Vagina (tissue), 2 donors: ENCODE measurements at regions not wholly inside any gene's neighbourhood (a gene's known extent, or its start where the extent isn't known, plus 50 kb on each side); places are given as distances from the start of the nearest gene placed in this dataset.
A peak's percentile ranks its signal among the peaks of the same experiment; 100 is the strongest.
"Not testable (repeated sequence)": the region's sequence is repeated elsewhere in the genome, so short reads cannot be mapped to it uniquely, and the experiment has no call there.

Source experiments
- DNase-seq, 2 donors: peaks; one replicate each; pipeline ENCODE4 v3.0.0-alpha.2; 2017; ENCODE audit errors: extremely low spot score in 2 of 2
- H3K27ac ChIP-seq: fragments of 200-600 bp; sonication (generic); one replicate; pipeline ENCODE4 v1.5.1; 2019
- H3K27me3 ChIP-seq: fragments of 200-600 bp; sonication (generic); one replicate; pipeline ENCODE4 v1.5.1; 2019
- H3K36me3 ChIP-seq, 2 donors: fragments of 200-600 bp; sonication (generic); one replicate each; pipeline ENCODE4 v1.5.1; 2017 to 2019
- H3K4me1 ChIP-seq: fragments of 200-600 bp; sonication (generic); one replicate; pipeline ENCODE4 v1.5.1; 2019
- H3K4me3 ChIP-seq, 2 donors: fragments of 200-600 bp; sonication (generic); 1 replicate in 1 of 2; 2 replicates in 1 of 2; pipeline ENCODE4 v1.5.1; 2016 to 2019
- H3K9me3 ChIP-seq: fragments of 200-600 bp; sonication (generic); one replicate; pipeline ENCODE4 v1.5.1; 2019
- POLR2A ChIP-seq, 2 donors: fragments of 450-650 bp; IDR thresholded peaks; one replicate each; pipeline ENCODE4 v1.6.1; 2017; ENCODE audit warnings: antibody characterized with exemption in 2 of 2, mild to moderate bottlenecking in 2 of 2, moderate library complexity in 2 of 2
- POLR2AphosphoS5 ChIP-seq, 2 donors: sonication (generic); formaldehyde crosslinking; IDR thresholded peaks; one replicate each; pipeline ENCODE4 v1.9.0; 2017; ENCODE audit warnings: antibody characterized with exemption in 2 of 2, mild to moderate bottlenecking in 2 of 2, low read depth in 1 of 2; ENCODE audit not compliant: insufficient read depth in 1 of 2
- intact Hi-C: fragments of 100-400 bp; cut with DNase I; formaldehyde crosslinking; loops from one replicate; pipeline ENCODE4 v1.15.1; 2023
- TF ChIP-seq, protein P1 (sequence below), 3 experiments: fragments of 450-650 bp in 2 of 3; fragments of 200-600 bp in 1 of 3; sonication (generic) in 1 of 3; IDR thresholded peaks; one replicate each; pipeline ENCODE4 v1.5.1; 2017 to 2019; ENCODE audit warnings: antibody characterized with exemption in 3 of 3, mild to moderate bottlenecking in 2 of 3, moderate library complexity in 2 of 3

GRCh38 chr12:89225401-89225800, 126.9 kb downstream of the DUSP6 start:
- peaks cover 21% of the 10 kb centered on the region for H3K4me1 ChIP-seq
- no peaks in the 10 kb centered on the region for H3K27me3 ChIP-seq
- TF ChIP-seq POLR2AphosphoS5 (IDR thresholded peaks at IDR 0.05; ENCODE audit: insufficient read depth in 1 of 2, low read depth in 1 of 2) (no peak), POLR2A (IDR thresholded peaks at IDR 0.05) (no peak)
- TF ChIP-seq, protein P1, sequence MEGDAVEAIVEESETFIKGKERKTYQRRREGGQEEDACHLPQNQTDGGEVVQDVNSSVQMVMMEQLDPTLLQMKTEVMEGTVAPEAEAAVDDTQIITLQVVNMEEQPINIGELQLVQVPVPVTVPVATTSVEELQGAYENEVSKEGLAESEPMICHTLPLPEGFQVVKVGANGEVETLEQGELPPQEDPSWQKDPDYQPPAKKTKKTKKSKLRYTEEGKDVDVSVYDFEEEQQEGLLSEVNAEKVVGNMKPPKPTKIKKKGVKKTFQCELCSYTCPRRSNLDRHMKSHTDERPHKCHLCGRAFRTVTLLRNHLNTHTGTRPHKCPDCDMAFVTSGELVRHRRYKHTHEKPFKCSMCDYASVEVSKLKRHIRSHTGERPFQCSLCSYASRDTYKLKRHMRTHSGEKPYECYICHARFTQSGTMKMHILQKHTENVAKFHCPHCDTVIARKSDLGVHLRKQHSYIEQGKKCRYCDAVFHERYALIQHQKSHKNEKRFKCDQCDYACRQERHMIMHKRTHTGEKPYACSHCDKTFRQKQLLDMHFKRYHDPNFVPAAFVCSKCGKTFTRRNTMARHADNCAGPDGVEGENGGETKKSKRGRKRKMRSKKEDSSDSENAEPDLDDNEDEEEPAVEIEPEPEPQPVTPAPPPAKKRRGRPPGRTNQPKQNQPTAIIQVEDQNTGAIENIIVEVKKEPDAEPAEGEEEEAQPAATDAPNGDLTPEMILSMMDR (IDR thresholded peaks at IDR 0.05), result no peak
- H3K4me3 ChIP-seq, result no peak overlapping the region
- no peaks in the 10 kb centered on the region for H3K36me3 ChIP-seq
- DNase-seq, result no peak
- intact Hi-C loops, result no loop called here
- no peak overlapping the region for H3K27ac ChIP-seq
- H3K9me3 ChIP-seq, result no peaks in the 10 kb centered on the region

- peaks cover 21% of the 10 kb centered on the region for H3K4me1 ChIP-seq
- not testable (repeated sequence) for DNase-seq, H3K27me3 ChIP-seq
These were observed 129.7 kb downstream of the DUSP6 start for GRCh38 chr12:89222580-89222979.

DNA sequence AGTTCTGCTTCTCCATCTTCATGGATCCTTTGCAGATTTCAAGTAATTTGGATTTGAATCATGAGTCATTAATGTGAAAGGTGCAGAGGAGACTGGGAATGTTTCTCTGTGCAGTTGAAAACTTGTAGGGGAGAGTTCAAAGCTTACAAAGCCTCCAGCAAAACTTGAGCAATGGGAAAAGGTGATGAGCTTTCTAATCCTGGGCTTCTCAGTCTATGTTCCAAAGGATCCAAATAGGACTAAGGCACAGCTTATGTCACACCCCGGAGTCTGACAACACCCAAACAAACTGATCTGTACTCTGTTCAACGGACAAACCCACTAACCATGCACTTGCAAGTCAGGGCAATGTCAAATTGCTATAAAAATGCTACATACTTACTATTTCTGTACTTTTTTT, 134.8 kb downstream of the DUSP6 start:
- no peak overlapping the region for H3K27ac ChIP-seq

More at GRCh38 chr12:89222580-89222979, 129.7 kb downstream of the DUSP6 start:
- intact Hi-C loops, H3K27ac ChIP-seq, H3K9me3 ChIP-seq, H3K4me3 ChIP-seq, H3K36me3 ChIP-seq: not testable (repeated sequence)

DNA sequence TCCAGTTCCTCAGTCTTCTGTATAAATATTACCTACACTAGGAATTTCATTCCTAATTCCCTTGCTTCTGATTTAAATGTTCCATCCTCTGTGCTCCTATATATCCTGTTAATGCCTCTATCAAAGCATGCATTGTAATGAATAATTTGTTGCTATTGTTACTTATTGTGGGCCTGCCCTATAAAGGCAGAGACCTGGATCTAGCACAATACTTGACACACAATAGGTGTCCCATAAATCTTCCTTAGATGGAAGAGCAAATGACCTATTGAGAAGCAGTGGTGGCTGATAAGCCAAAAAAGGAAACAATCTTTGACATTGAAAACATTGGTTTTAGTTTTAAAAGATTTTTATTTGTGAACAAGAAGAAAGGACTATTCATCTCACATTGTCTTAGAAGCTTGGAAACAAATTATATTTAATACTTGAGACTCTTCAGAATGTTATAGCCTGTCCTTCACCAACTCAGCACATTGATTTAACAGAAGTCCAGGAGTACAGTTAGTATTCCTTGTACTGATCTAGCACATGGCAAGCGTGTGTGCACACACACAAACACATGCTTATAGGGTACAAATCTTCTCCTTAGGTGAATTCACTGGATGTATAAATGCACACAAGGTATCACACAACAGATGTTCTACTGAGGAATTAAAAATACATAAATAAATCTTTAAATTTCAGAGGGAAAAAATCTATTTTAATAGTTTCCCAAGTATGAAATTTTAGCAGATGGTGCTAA, 135.9 kb downstream of the DUSP6 start:
- no peaks in the 10 kb centered on the region for H3K27me3 ChIP-seq
- no peaks in the 10 kb centered on the region for H3K36me3 ChIP-seq
- no peak for DNase-seq
- no peak overlapping the region for H3K4me3 ChIP-seq
- no peak overlapping the region for H3K27ac ChIP-seq
- no peak for TF ChIP-seq POLR2A (IDR thresholded peaks at IDR 0.05)
- TF ChIP-seq, protein P1 (IDR thresholded peaks at IDR 0.05), result no peak
- H3K4me1 ChIP-seq, result peaks cover 9% of the 10 kb centered on the region
- intact Hi-C loops, result no loop called here
- no peaks in the 10 kb centered on the region for H3K9me3 ChIP-seq

More for the DNA sequence above, 134.8 kb downstream of the DUSP6 start:
- Histone ChIP-seq H3K36me3 (no peaks in the 10 kb centered on the region), H3K9me3 (no peaks in the 10 kb centered on the region), H3K27me3 (no peaks in the 10 kb centered on the region), H3K4me3 (no peak overlapping the region), H3K4me1 (peaks cover 9% of the 10 kb centered on the region)
- TF ChIP-seq POLR2AphosphoS5 (IDR thresholded peaks at IDR 0.05; ENCODE audit: insufficient read depth in 1 of 2, low read depth in 1 of 2) (peak in 1 of 2 donors; percentile 21), POLR2A (IDR thresholded peaks at IDR 0.05) (no peak)
- TF ChIP-seq, protein P1 (IDR thresholded peaks at IDR 0.05), result no peak
- intact Hi-C loops, result no loop called here
- no peak for DNase-seq

DNA sequence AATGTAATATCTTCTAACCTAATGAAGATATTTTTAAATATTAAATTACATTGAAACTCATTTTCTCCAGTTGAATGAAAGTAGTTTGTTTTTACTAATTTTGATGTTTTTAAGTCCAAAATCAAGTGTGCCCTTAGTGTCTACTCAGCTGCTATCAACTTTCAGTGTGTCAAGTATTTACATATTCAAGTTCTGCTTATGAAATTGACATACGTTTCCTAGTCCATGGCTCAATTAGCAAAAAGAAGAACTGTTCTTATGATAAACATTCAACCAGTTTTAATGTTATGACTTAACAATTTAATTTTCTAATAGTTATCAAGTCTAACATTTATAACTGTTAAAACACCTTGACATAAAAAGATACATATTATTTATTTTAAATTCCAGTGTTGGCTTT, 137.1 kb downstream of the DUSP6 start:
- Histone ChIP-seq H3K27me3 (no peaks in the 10 kb centered on the region), H3K4me3 (no peak overlapping the region), H3K9me3 (no peaks in the 10 kb centered on the region), H3K27ac (no peak overlapping the region), H3K36me3 (no peaks in the 10 kb centered on the region), H3K4me1 (peaks cover 9% of the 10 kb centered on the region)
- TF ChIP-seq POLR2AphosphoS5 (IDR thresholded peaks at IDR 0.05; ENCODE audit: insufficient read depth in 1 of 2, low read depth in 1 of 2), result no peak
- no peak for TF ChIP-seq POLR2A (IDR thresholded peaks at IDR 0.05)
- TF ChIP-seq, protein P1 (IDR thresholded peaks at IDR 0.05), result no peak
- DNase-seq, result no peak
- intact Hi-C loops, result no loop called here
